ENCODE measurements at regions not wholly inside any gene's neighbourhood (a gene's known extent, or its start where the extent isn't known, plus 50 kb on each side); places are given as distances from the start of the nearest gene placed in this dataset.
"Not testable (repeated sequence)": the region's sequence is repeated elsewhere in the genome, so short reads cannot be mapped to it uniquely, and the experiment has no call there.

- no peak for DNase-seq
Measured at GRCh38 chr13:79966493-79966895, 374.4 kb downstream of the SPRY2 start.

- DNase-seq, result peak; percentile 7
Measured at GRCh38 chr13:79966059-79966458, 374.9 kb downstream of the SPRY2 start.

GRCh38 chr13:79946556-79946955, 394.4 kb downstream of the SPRY2 start:
- no peak for DNase-seq

- DNase-seq, result no peak
Measured at GRCh38 chr13:79943346-79944023, 397.4 kb downstream of the SPRY2 start.

- no peak for DNase-seq
Measured at GRCh38 chr13:79941752-79942151, 399.2 kb downstream of the SPRY2 start.

- no peak for DNase-seq
Measured at GRCh38 chr13:79939689-79940088, 401.2 kb downstream of the SPRY2 start.

- DNase-seq, result no peak
Measured at GRCh38 chr13:79937771-79938216, 403.1 kb downstream of the SPRY2 start.

GRCh38 chr13:79937311-79937710, 403.6 kb downstream of the SPRY2 start:
- DNase-seq, result no peak

- DNase-seq, result no peak
Measured at GRCh38 chr13:79936368-79937136, 404.4 kb downstream of the SPRY2 start.

GRCh38 chr13:79935121-79935520, 405.8 kb downstream of the SPRY2 start:
- DNase-seq, result no peak

- no peak for DNase-seq
Measured at GRCh38 chr13:79933389-79933788, 407.5 kb downstream of the SPRY2 start.

- DNase-seq, result no peak
Measured at GRCh38 chr13:79932556-79932955, 408.4 kb downstream of the SPRY2 start.

GRCh38 chr13:79923973-79924556, 416.9 kb downstream of the SPRY2 start:
- DNase-seq, result not testable (repeated sequence)

GRCh38 chr13:79919091-79919490, 421.8 kb downstream of the SPRY2 start:
- DNase-seq, result no peak

- DNase-seq, result no peak
Measured at GRCh38 chr13:79918620-79919019, 422.3 kb downstream of the SPRY2 start.

- DNase-seq, result no peak
Measured at GRCh38 chr13:79917628-79918027, 423.3 kb downstream of the SPRY2 start.

- DNase-seq, result no peak
Measured at GRCh38 chr13:79915114-79915811, 425.7 kb downstream of the SPRY2 start.

GRCh38 chr13:79913141-79913827, 427.6 kb downstream of the SPRY2 start:
- DNase-seq, result no peak

- no peak for DNase-seq
Measured at GRCh38 chr13:79912403-79912802, 428.5 kb downstream of the SPRY2 start.

GRCh38 chr13:79910875-79911540, 429.9 kb downstream of the SPRY2 start:
- no peak for DNase-seq

- DNase-seq, result no peak
Measured at GRCh38 chr13:79909644-79910043, 428.7 kb downstream of the NDFIP2 start.

- DNase-seq, result no peak
Measured at GRCh38 chr13:79908381-79908780, 427.4 kb downstream of the NDFIP2 start.

All from hematopoietic multipotent progenitor cell treated with erythropoietin and hydrocortisone succinate and interleukin-3 and kit ligand, for 6 days (in vitro differentiated cells).